ENCODE measurements at regions not wholly inside any gene's neighbourhood (a gene's known extent, or its start where the extent isn't known, plus 50 kb on each side); places are given as distances from the start of the nearest gene placed in this dataset.

- no peak for DNase-seq
These were observed 56.1 kb upstream of the PIP5K1B start for GRCh38 chr9:68648971-68649370.

DNA sequence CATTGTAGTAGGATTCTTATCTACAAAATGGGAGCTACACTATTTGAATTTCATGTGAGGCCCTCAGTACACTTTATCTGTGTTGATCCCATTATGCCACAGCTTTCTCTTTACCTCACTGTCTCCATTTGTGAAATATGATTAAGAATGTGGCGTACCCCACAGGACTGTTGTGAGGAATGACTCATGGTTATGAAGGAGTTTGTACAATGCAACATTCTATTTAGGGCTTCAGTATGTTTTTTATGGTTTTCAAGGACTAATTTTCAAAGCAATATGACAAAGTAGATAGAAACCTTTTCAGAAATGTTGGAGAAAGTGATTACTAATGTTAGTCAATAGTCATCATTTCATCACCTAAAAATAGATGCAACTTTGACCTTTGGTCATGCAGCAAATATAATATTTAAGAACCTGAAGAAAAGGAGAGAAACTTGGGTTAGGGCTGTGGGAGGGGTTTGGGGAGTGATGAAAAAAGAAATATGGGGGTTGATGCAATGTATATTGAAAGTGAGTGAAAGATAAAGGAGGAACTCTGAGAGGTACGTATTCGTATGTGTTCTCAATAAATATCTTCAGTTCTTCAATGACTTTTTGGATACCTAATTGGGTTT is 53.7 kb upstream of the PIP5K1B start:
- DNase-seq: no peak

- DNase-seq: no peak
These were observed 51.9 kb upstream of the PIP5K1B start for GRCh38 chr9:68653141-68653595.

- DNase-seq: no peak
These were observed 51.0 kb upstream of the PIP5K1B start for GRCh38 chr9:68654075-68654474.

All from NCI-H2107 (cell line).